BE2C (cell line): ENCODE measurements at regions not wholly inside any gene's neighbourhood (a gene's known extent, or its start where the extent isn't known, plus 50 kb on each side); places are given as distances from the start of the nearest gene placed in this dataset.

Experiments used
- DNase-seq: peaks from one replicate; pipeline ENCODE4 v3.0.0-alpha.2; 2020
- H3K27me3 ChIP-seq: fragments of 250-450 bp; sonication (Bioruptor Pico); 2 replicates; pipeline ENCODE4 v1.5.1; 2020; ENCODE audit warnings: mild to moderate bottlenecking
- H3K36me3 ChIP-seq: fragments of 250-450 bp; sonication (Bioruptor Pico); 2 replicates; pipeline ENCODE4 v1.5.1; 2020; ENCODE audit warnings: mild to moderate bottlenecking
- H3K4me1 ChIP-seq: fragments of 250-450 bp; sonication (Bioruptor Pico); 2 replicates; pipeline ENCODE4 v1.5.1; 2020
- H3K4me3 ChIP-seq: 2 replicates; pipeline ENCODE4 v1.5.1; 2011; ENCODE audit warnings: low read depth, low read length
- H3K9me3 ChIP-seq: fragments of 250-450 bp; sonication (Bioruptor Pico); 2 replicates; pipeline ENCODE4 v1.5.1; 2020
- TF ChIP-seq, protein P1 (sequence below): IDR thresholded peaks from 2 replicates; pipeline ENCODE4 v1.5.1; 2012; ENCODE audit warnings: mild to moderate bottlenecking, low read depth, low read length

DNA sequence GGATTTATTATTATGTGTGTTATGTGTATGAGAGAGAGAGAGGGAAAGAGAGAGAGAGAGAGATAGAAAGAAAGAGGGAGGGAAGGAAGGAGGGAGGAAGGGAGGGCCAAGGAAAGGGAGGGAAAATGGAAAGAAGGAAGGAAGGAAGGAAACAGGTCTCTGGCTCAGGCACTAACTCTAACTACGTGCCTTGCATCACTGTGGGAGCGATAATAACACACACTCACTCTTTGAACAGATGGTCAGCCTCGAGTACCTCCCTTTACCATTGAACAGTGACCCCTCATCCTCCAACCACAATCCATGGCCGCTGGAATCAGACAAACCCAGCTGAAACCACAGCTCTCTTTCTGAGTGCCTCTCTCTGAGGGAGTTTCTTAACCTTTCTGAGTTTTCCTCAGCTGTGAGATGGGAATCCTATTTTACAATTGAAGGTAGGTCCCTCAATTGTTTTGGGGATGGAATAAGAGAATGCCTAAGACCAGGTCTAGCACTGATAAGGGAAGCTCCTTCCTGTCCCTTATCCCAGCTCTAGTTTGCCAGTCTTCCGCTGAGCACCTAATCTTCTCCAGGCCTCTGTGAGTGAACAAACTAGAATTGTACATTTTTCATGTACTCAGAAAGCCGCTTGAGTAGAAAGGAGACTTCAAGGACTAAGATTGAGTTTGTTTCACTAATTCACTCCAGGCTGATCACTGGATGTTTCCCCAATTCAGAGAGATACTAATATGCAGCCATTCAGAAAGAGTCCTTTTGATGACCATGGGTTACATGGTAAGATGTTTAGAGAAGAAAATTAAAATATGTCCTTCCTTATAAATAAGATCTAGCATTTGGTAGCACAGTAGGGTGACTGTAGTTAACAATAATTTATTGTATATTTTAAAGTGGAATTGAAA is 62.8 kb downstream of the IRF2BP2 start:
- TF ChIP-seq, protein P1, sequence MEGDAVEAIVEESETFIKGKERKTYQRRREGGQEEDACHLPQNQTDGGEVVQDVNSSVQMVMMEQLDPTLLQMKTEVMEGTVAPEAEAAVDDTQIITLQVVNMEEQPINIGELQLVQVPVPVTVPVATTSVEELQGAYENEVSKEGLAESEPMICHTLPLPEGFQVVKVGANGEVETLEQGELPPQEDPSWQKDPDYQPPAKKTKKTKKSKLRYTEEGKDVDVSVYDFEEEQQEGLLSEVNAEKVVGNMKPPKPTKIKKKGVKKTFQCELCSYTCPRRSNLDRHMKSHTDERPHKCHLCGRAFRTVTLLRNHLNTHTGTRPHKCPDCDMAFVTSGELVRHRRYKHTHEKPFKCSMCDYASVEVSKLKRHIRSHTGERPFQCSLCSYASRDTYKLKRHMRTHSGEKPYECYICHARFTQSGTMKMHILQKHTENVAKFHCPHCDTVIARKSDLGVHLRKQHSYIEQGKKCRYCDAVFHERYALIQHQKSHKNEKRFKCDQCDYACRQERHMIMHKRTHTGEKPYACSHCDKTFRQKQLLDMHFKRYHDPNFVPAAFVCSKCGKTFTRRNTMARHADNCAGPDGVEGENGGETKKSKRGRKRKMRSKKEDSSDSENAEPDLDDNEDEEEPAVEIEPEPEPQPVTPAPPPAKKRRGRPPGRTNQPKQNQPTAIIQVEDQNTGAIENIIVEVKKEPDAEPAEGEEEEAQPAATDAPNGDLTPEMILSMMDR, result no peak
- no peaks in the 10 kb centered on the region for H3K36me3 ChIP-seq

GRCh38 chr1:234546387-234546704 is 63.6 kb downstream of the IRF2BP2 start:
- Histone ChIP-seq H3K4me1 (peaks cover 47% of the 10 kb centered on the region), H3K27me3 (no peaks in the 10 kb centered on the region), H3K36me3 (no peaks in the 10 kb centered on the region), H3K9me3 (no peaks in the 10 kb centered on the region), H3K4me3 (no peak overlapping the region)
- DNase-seq, result no peak
- TF ChIP-seq, protein P1, result no peak

More for the DNA sequence above, 62.8 kb downstream of the IRF2BP2 start:
- no peak overlapping the region for H3K4me3 ChIP-seq
- H3K27me3 ChIP-seq, result no peaks in the 10 kb centered on the region
- peaks cover 39% of the 10 kb centered on the region for H3K4me1 ChIP-seq
- no peak for DNase-seq
- no peaks in the 10 kb centered on the region for H3K9me3 ChIP-seq

DNA sequence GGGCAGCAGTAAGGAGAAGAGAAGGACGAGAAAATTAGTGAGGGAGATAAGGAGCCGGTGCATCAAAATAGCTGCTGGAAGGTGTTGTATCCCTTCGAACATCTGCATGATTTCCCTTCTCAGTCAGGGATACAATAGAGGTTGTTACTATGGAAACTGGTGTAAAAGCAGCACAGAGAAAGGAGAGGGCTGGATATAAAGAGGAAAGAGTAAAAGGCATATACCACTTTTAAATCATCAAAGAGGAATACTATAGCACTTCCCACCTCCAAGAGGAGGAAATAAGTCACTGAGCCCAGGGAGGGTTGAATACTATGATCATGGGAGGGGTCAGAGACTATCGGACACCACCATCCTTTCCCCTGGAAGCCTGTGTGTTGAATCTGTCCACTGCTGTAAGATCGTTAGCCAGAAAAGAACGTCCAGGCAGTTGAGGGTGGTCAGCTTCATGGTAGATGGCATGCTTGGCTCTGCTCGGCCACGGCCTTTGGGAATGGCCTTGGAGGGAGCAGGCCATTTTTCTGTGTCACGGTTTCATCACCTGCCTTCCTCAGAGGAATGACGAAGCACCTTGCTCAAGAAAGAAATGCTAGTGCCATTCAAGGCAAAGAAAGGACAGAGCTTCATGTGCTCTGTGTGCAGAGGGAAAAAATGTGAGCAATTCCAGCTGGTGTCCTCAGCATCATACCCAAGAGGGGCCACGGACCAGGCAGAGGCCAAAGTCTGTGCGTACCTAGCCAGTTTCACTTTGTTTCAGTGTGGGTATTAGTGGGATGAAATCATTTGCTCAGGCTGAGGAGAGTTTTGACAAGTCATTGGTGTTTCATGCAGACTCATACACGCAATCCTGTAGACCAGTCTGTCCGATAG is 64.2 kb downstream of the IRF2BP2 start:
- Histone ChIP-seq H3K4me3 (peak overlapping the region; percentile 39), H3K4me1 (peaks cover 50% of the 10 kb centered on the region), H3K9me3 (no peaks in the 10 kb centered on the region), H3K27me3 (no peaks in the 10 kb centered on the region), H3K36me3 (no peaks in the 10 kb centered on the region)
- TF ChIP-seq, protein P1, result no peak
- no peak for DNase-seq

GRCh38 chr1:234544087-234544579 is 65.2 kb upstream of the TARBP1 start:
- Histone ChIP-seq H3K4me3 (peak overlapping the region; percentile 9; the same call in 1 of the 2 replicates), H3K9me3 (no peaks in the 10 kb centered on the region), H3K27me3 (no peaks in the 10 kb centered on the region), H3K36me3 (no peaks in the 10 kb centered on the region), H3K4me1 (peaks cover 50% of the 10 kb centered on the region)
- peak; percentile 94 for DNase-seq
- TF ChIP-seq, protein P1, result no peak

DNA sequence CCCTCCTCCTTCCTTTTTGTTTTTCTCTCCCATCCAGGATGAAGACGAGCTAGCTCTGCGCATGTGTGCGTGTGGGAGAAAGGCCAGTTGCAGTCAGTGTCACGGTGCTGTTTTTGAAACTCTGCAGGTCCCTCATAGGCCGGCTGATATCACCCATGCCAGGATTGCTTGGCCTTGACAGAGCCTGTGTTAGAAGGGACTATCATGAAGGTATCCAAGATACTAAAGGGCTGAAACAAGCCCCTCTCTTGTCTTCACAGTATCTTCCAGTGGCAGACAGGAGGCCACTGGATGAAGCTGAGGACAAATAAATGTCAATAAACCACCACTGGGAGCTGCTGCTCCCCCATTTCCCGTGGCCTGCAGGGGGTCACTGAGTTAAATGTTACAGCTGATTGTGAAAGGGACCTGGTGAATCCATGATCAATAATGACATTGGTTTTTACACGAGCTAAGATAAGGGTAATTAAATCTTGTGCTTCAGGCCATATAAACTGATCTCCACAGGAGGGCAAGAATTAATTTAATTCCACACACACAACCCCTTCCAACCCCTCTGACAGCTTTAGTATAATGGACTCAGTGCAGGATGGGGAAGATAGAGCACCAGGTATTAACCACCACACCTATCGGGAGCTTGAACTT is 64.6 kb upstream of the TARBP1 start:
- Histone ChIP-seq H3K9me3 (no peaks in the 10 kb centered on the region), H3K36me3 (no peaks in the 10 kb centered on the region), H3K4me1 (peaks cover 50% of the 10 kb centered on the region), H3K4me3 (peak overlapping the region; percentile 9; the same call in 1 of the 2 replicates), H3K27me3 (no peaks in the 10 kb centered on the region)
- TF ChIP-seq, protein P1, result no peak; the same call in 1 of the 2 replicates
- DNase-seq, result peak; percentile 84
